H1 (cell line): ENCODE measurements at regions not wholly inside any gene's neighbourhood (a gene's known extent, or its start where the extent isn't known, plus 50 kb on each side); places are given as distances from the start of the nearest gene placed in this dataset.

Source experiments
- CTCF ChIA-PET: fragments of 300-600 bp; sonication (Branson Sonifier 250); formaldehyde crosslinking; loops from one replicate; lab custom pipeline; 2021; ENCODE audit not compliant: partially characterized antibody; lab: Charles Lee
- POLR2A ChIA-PET: fragments of 300-600 bp; sonication (Branson Sonifier 250); formaldehyde crosslinking; loops from one replicate; lab custom pipeline; 2021; ENCODE audit warnings: inconsistent platforms; ENCODE audit not compliant: partially characterized antibody; lab: Charles Lee
- DNase-seq, 2 experiments: peaks; one replicate each; pipeline versions ENCODE4 v3.0.0 to v3.0.0-alpha.2; 2010 to 2022; ENCODE audit warnings: low spot score in 2 of 2, low read depth in 1 of 2, mixed read lengths in 1 of 2
- FAIRE-seq: peaks from 2 replicates; lab custom pipeline; 2011; peaks lifted over from hg19 to GRCh38; lab: Jason Lieb, UNC
- H2AFZ ChIP-seq: 2 replicates; pipeline ENCODE4 v1.8.1; 2012; ENCODE audit warnings: low read length, inconsistent platforms
- H2AK5ac ChIP-seq: 2 replicates; pipeline ENCODE4 v1.6.1; 2013; ENCODE audit warnings: low read depth, low read length
- H2BK120ac ChIP-seq: replicated peaks from 2 replicates; pipeline ENCODE3; 2013; ENCODE audit warnings: low read depth, low read length, inconsistent platforms
- H2BK12ac ChIP-seq: 2 replicates; pipeline ENCODE4 v1.6.1; 2013; ENCODE audit warnings: low read depth, low read length
- H2BK15ac ChIP-seq: 2 replicates; pipeline ENCODE4 v1.6.1; 2013; ENCODE audit warnings: low read length
- H2BK20ac ChIP-seq: 2 replicates; pipeline ENCODE4 v1.6.1; 2013; ENCODE audit warnings: low read length
- H2BK5ac ChIP-seq: 2 replicates; pipeline ENCODE4 v1.6.1; 2013; ENCODE audit warnings: low read depth, low read length
- H3K14ac ChIP-seq: 2 replicates; pipeline ENCODE4 v1.6.1; 2013; ENCODE audit warnings: inconsistent platforms; ENCODE audit not compliant: insufficient read length
- H3K18ac ChIP-seq: 2 replicates; pipeline ENCODE4 v1.6.1; 2013; ENCODE audit warnings: low read length; ENCODE audit errors: extremely low read depth
- H3K23ac ChIP-seq: 2 replicates; pipeline ENCODE4 v1.6.1; 2013; ENCODE audit warnings: inconsistent platforms; ENCODE audit not compliant: insufficient read length
- H3K23me2 ChIP-seq: 2 replicates; pipeline ENCODE4 v1.6.1; 2013; ENCODE audit warnings: low read depth, low read length
- H3K27ac ChIP-seq: 2 replicates; pipeline ENCODE4 v1.6.1; 2011; ENCODE audit warnings: low read depth, low read length, inconsistent platforms
- H3K27me3 ChIP-seq, 4 experiments: replicated peaks in 1 of 4; 1 replicate in 1 of 4; 2 replicates in 3 of 4; pipeline versions ENCODE4 v1.6.1 to v1.8.1; 2011 to 2013; ENCODE audit warnings: low read length in 3 of 4, mild to moderate bottlenecking in 3 of 4, inconsistent platforms in 2 of 4, mixed read lengths in 2 of 4, moderate library complexity in 1 of 4; ENCODE audit not compliant: control insufficient read depth in 3 of 4, insufficient read depth in 3 of 4; ENCODE audit errors: extremely low read depth in 1 of 4
- H3K36me3 ChIP-seq, 4 experiments: 2 replicates each; pipeline versions ENCODE4 v1.6.1 to v1.8.1; 2011 to 2013; ENCODE audit warnings: mild to moderate bottlenecking in 4 of 4, low read length in 3 of 4, moderate library complexity in 2 of 4, control low read depth in 1 of 4, inconsistent platforms in 1 of 4; ENCODE audit not compliant: insufficient read depth in 4 of 4, control insufficient read depth in 2 of 4
- H3K4ac ChIP-seq: replicated peaks from 2 replicates; pipeline ENCODE3; 2013; ENCODE audit warnings: low read length, low read depth, mixed read lengths, inconsistent platforms; ENCODE audit not compliant: insufficient read length
- H3K4me1 ChIP-seq, 4 experiments: replicated peaks in 1 of 4; 1 replicate in 1 of 4; 2 replicates in 3 of 4; pipeline versions ENCODE4 v1.6.1 to v1.8.1; 2011 to 2013; ENCODE audit warnings: low read length in 3 of 4, inconsistent platforms in 2 of 4, mixed read lengths in 1 of 4; ENCODE audit not compliant: insufficient read depth in 4 of 4, control insufficient read depth in 3 of 4
- H3K4me2 ChIP-seq, 2 experiments: 2 replicates each; pipeline versions ENCODE4 v1.6.1 to v1.8.1; 2011 to 2013; ENCODE audit warnings: low read depth in 2 of 2, low read length in 2 of 2, control low read depth in 1 of 2, inconsistent platforms in 1 of 2, mild to moderate bottlenecking in 1 of 2; ENCODE audit not compliant: insufficient read depth in 1 of 2
- H3K4me3 ChIP-seq, 4 experiments: fragments of 200-600, 300-600 bp in 1 of 4; sonication (generic), shearing (Covaris generic), sonication (Bioruptor Twin) in 1 of 4; 2 replicates each; pipeline versions ENCODE4 v1.5.1 to v1.8.1; 2011 to 2016; ENCODE audit warnings: low read length in 4 of 4, low read depth in 3 of 4, control low read depth in 2 of 4, inconsistent platforms in 2 of 4, mild to moderate bottlenecking in 2 of 4, mixed read lengths in 1 of 4, moderate library complexity in 1 of 4; ENCODE audit not compliant: insufficient read depth in 2 of 4; ENCODE audit errors: extremely low read depth in 1 of 4
- H3K56ac ChIP-seq: replicated peaks from 2 replicates; pipeline ENCODE3; 2013; ENCODE audit warnings: low read depth, mild to moderate bottlenecking, mixed read lengths, low read length, inconsistent platforms; ENCODE audit not compliant: insufficient read length
- H3K79me1 ChIP-seq: 2 replicates; pipeline ENCODE4 v1.6.1; 2013; ENCODE audit warnings: low read depth, low read length, control low read depth
- H3K79me2 ChIP-seq, 2 experiments: 2 replicates each; pipeline versions ENCODE4 v1.6.1 to v1.8.1; 2012 to 2013; ENCODE audit warnings: low read length in 2 of 2, mild to moderate bottlenecking in 2 of 2, inconsistent platforms in 1 of 2; ENCODE audit not compliant: insufficient read depth in 2 of 2, control insufficient read depth in 1 of 2
- H3K9ac ChIP-seq, 4 experiments: replicated peaks in 1 of 4; 1 replicate in 1 of 4; 2 replicates in 3 of 4; pipeline versions ENCODE4 v1.6.1 to v1.8.1; 2011 to 2013; ENCODE audit warnings: low read depth in 3 of 4, low read length in 3 of 4, control low read depth in 2 of 4, mild to moderate bottlenecking in 2 of 4, moderate library complexity in 2 of 4, inconsistent platforms in 1 of 4; ENCODE audit errors: extremely low read depth in 1 of 4
- H3K9me3 ChIP-seq, 2 experiments: 2 replicates each; pipeline versions ENCODE4 v1.6.1 to v1.8.1; 2012 to 2013; ENCODE audit warnings: mild to moderate bottlenecking in 2 of 2, moderate library complexity in 2 of 2, control low read depth in 1 of 2, inconsistent platforms in 1 of 2, low read depth in 1 of 2, low read length in 1 of 2, mixed read lengths in 1 of 2; ENCODE audit not compliant: insufficient read depth in 2 of 2
- H4K20me1 ChIP-seq, 2 experiments: replicated peaks in 1 of 2; 2 replicates each; pipeline versions ENCODE3 to v1.8.1; 2011 to 2013; ENCODE audit warnings: inconsistent platforms in 2 of 2, low read length in 2 of 2, mild to moderate bottlenecking in 1 of 2; ENCODE audit not compliant: insufficient read depth in 2 of 2, control insufficient read depth in 1 of 2
- H4K5ac ChIP-seq: 2 replicates; pipeline ENCODE4 v1.6.1; 2013; ENCODE audit warnings: low read length, low read depth, mixed read lengths, inconsistent platforms; ENCODE audit not compliant: insufficient read length
- H4K8ac ChIP-seq: 2 replicates; pipeline ENCODE4 v1.8.0; 2013; ENCODE audit warnings: mild to moderate bottlenecking, moderate library complexity, low read length, inconsistent platforms; ENCODE audit not compliant: insufficient read depth; ENCODE audit errors: extremely low read depth
- H4K91ac ChIP-seq: replicated peaks from 2 replicates; pipeline ENCODE3; 2013; ENCODE audit warnings: low read length, mixed read lengths, inconsistent platforms; ENCODE audit not compliant: insufficient read length
- CBX5 ChIP-seq: fragments of 300-800, 300-1000 bp; sonication (generic); IDR thresholded peaks from 2 replicates; pipeline ENCODE4 v1.7.1; 2016; ENCODE audit warnings: antibody characterized with exemption, low read length, low read depth
- FOSL1 ChIP-seq: IDR thresholded peaks from 2 replicates; pipeline ENCODE4 v1.6.1; 2011; ENCODE audit warnings: mild to moderate bottlenecking, low read depth, low read length, moderate library complexity; ENCODE audit not compliant: insufficient read depth
- HDAC2 ChIP-seq, 2 experiments: fragments of 300-600 bp in 1 of 2; sonication (generic) in 1 of 2; IDR thresholded peaks; 2 replicates each; pipeline ENCODE4 v1.6.1; 2011 to 2012; ENCODE audit warnings: low read depth in 2 of 2, low read length in 2 of 2, mild to moderate bottlenecking in 2 of 2, moderate library complexity in 2 of 2, borderline replicate concordance in 1 of 2, inconsistent platforms in 1 of 2
- KDM4A ChIP-seq: IDR thresholded peaks from one replicate; pipeline ENCODE4 v1.7.1; 2012; ENCODE audit warnings: low read depth, mild to moderate bottlenecking, moderate library complexity, low read length, inconsistent platforms; ENCODE audit not compliant: severe bottlenecking
- POU5F1 ChIP-seq: IDR thresholded peaks from 2 replicates; pipeline ENCODE4 v1.6.1; 2011; ENCODE audit warnings: low read depth, mild to moderate bottlenecking, low read length, moderate library complexity
- RBBP5 ChIP-seq: IDR thresholded peaks from 2 replicates; pipeline ENCODE4 v1.7.1; 2012; ENCODE audit warnings: low read depth, mild to moderate bottlenecking, inconsistent platforms, low read length, moderate library complexity, borderline replicate concordance
- RFX5 ChIP-seq: IDR thresholded peaks from 2 replicates; pipeline ENCODE4 v1.6.1; 2011; ENCODE audit warnings: low read depth, low read length, improper control_type of control experiment, borderline replicate concordance
- RXRA ChIP-seq: IDR thresholded peaks from 2 replicates; pipeline ENCODE4 v1.6.1; 2011; ENCODE audit warnings: low read depth, mild to moderate bottlenecking, low read length, moderate library complexity; ENCODE audit not compliant: insufficient read depth
- SIN3A ChIP-seq, 2 experiments: IDR thresholded peaks in 1 of 2; conservative IDR thresholded peaks in 1 of 2; 2 replicates each; pipeline ENCODE4 v1.6.1; 2011 to 2012; ENCODE audit warnings: low read length in 2 of 2, improper control_type of control experiment in 1 of 2, low read depth in 1 of 2, mild to moderate bottlenecking in 1 of 2
- TBP ChIP-seq: IDR thresholded peaks from 2 replicates; pipeline ENCODE4 v1.6.1; 2011; ENCODE audit warnings: low read depth, low read length, improper control_type of control experiment
- ZNF274 ChIP-seq: IDR thresholded peaks from 2 replicates; pipeline ENCODE4 v1.7.0; 2012; ENCODE audit warnings: low read length, borderline replicate concordance; ENCODE audit errors: extremely low read depth
- WGBS, 2 experiments: shearing (Covaris generic) in 1 of 2; methylation state at CpG; one replicate each; pipeline versions ENCODE4 v1.1.6 to v1.1.7; 2013 to 2015; ENCODE audit warnings: low lambda C conversion rate in 2 of 2, mixed read lengths in 2 of 2, inconsistent platforms in 1 of 2, low coverage in 1 of 2, missing lambda C conversion rate in 1 of 2; ENCODE audit not compliant: insufficient replicate concordance in 2 of 2, insufficient coverage in 1 of 2, insufficient read length in 1 of 2; ENCODE audit errors: extremely low coverage in 1 of 2, missing lambda C conversion rate in 1 of 2; 5-methylcytosine and 5-hydroxymethylcytosine counted together

GRCh38 chr10:101292194-101293006 lies 61.6 kb upstream of the BTRC start:
- Histone ChIP-seq H3K23me2 (peaks cover 6% of the 10 kb centered on the region; the same call in 1 of the 2 replicates), H2BK120ac (no peak overlapping the region), H2AK5ac (no peak overlapping the region), H2BK12ac (no peak overlapping the region), H2BK15ac (no peak overlapping the region), H4K20me1 (no peaks in the 10 kb centered on the region), H3K23ac (no peak overlapping the region), H3K4me2 (peak overlapping the region; percentile 85 to 89), H3K4ac (no peak overlapping the region), H4K5ac (no peak overlapping the region), H3K14ac (no peak overlapping the region), H3K9ac (no peak overlapping the region), H4K91ac (no peak overlapping the region), H3K4me1 (peaks cover 15 to 21% (median 16%) of the 10 kb centered on the region in 4 experiments; a peak in 6 of 7 replicates), H2BK20ac (no peak overlapping the region), H2BK5ac (no peak overlapping the region), H3K4me3 (peak overlapping the region; percentile 30 to 68 (median 46)), H3K79me2 (no peaks in the 10 kb centered on the region), H3K36me3 (no peaks in the 10 kb centered on the region), H3K79me1 (no peaks in the 10 kb centered on the region), H3K27ac (no peak overlapping the region), H4K8ac (no peak overlapping the region), H3K18ac (no peak overlapping the region), H3K9me3 (no peaks in the 10 kb centered on the region), H2AFZ (no peak overlapping the region), H3K27me3 (peaks cover 43 to 88% (median 74%) of the 10 kb centered on the region in 4 experiments), H3K56ac (no peak overlapping the region)
- CTCF ChIA-PET: interaction anchor here (0.6 to 13.9 kb wide), 24 partner anchors 13 to 616 kb away, joined by 3 to 317 read pairs (median 4); no protein-coding TSS in a partner anchor
- DNase-seq (peak in 1 of 2 experiments; percentile 65), FAIRE-seq (no peak)
- POLR2A ChIA-PET: interaction anchor here (0.7 to 1.9 kb wide), 7 partner anchors 10 to 62 kb away, joined by 3 to 5 read pairs (median 3); partner anchors contain the start of gene BTRC
- WGBS, 2 experiments: 3% methylated on average over 47 of the region's 65 CpGs; no CpG with 5 or more reads in 1 of the 2 experiments
- TF ChIP-seq KDM4A: no peak
- no peak for TF ChIP-seq TBP
- no peak for TF ChIP-seq FOSL1
- TF ChIP-seq POU5F1: no peak
- no peak for TF ChIP-seq RFX5
- TF ChIP-seq CBX5: no peak
- 0 out of 4 replicates have a peak, but pooled peaks of 1 of the 2 experiments have one; percentile 4 for TF ChIP-seq HDAC2 (IDR thresholded peaks at IDR 0.05; ENCODE audit: borderline replicate concordance in 1 of 2, low read depth in 2 of 2, low read length in 2 of 2)
- no peak for TF ChIP-seq ZNF274
- TF ChIP-seq RBBP5: no peak
- TF ChIP-seq SIN3A (conservative IDR thresholded peaks at IDR 0.05 in 1 of 2, IDR thresholded peaks at IDR 0.05 in 1 of 2; ENCODE audit: low read depth in 1 of 2, low read length in 2 of 2): 0 out of 4 replicates have a peak, but pooled peaks of 1 of the 2 experiments have one; percentile 23
- no peak for TF ChIP-seq RXRA
